ENCODE measurements at regions not wholly inside any gene's neighbourhood (a gene's known extent, or its start where the extent isn't known, plus 50 kb on each side); places are given as distances from the start of the nearest gene placed in this dataset.

- WGBS (ENCODE audit: extremely low coverage, insufficient read length, low lambda C conversion rate) = 100% methylated on average over 1 of the region's 2 CpGs
- Histone ChIP-seq H3K4me1 (ENCODE audit: insufficient read depth, low read length) (0 out of 2 replicates have a peak, but pooled peaks cover 2% of the 10 kb centered on the region), H2BK12ac (ENCODE audit: insufficient read length, low read depth, low read length) (no peak overlapping the region), H4K5ac (ENCODE audit: insufficient read length, low read depth, low read length) (no peak overlapping the region), H3K18ac (ENCODE audit: insufficient read length, low read depth, low read length) (no peak overlapping the region), H3K23me2 (ENCODE audit: insufficient read length, low read depth, low read length, poor library complexity, severe bottlenecking) (no peaks in the 10 kb centered on the region), H2AFZ (ENCODE audit: low read length) (no peak overlapping the region), H2BK120ac (ENCODE audit: low read depth, low read length, poor library complexity, severe bottlenecking) (no peak overlapping the region), H3T11ph (ENCODE audit: low read length) (no peak overlapping the region), H3K9me3 (ENCODE audit: control insufficient read depth, low read depth, low read length) (no peaks in the 10 kb centered on the region), H2BK5ac (ENCODE audit: insufficient read length, low read length) (no peak overlapping the region), H3K56ac (ENCODE audit: insufficient read length, low read depth, low read length) (no peak overlapping the region), H3K79me2 (ENCODE audit: insufficient read depth, low read length) (no peaks in the 10 kb centered on the region), H2BK20ac (ENCODE audit: low read depth, low read length, poor library complexity, severe bottlenecking) (no peak overlapping the region), H4K91ac (ENCODE audit: insufficient read length, low read depth, low read length) (no peak overlapping the region), H3K27ac (ENCODE audit: insufficient read length, low read depth, low read length) (no peak overlapping the region), H2BK15ac (ENCODE audit: low read depth, low read length) (no peak overlapping the region), H3K23ac (ENCODE audit: insufficient read length, low read depth, low read length) (no peak overlapping the region), H2AK5ac (ENCODE audit: insufficient read length, low read length) (no peak overlapping the region), H3K4me2 (ENCODE audit: insufficient read depth, insufficient read length, low read length) (no peak overlapping the region), H3K27me3 (ENCODE audit: insufficient read depth, low read length) (no peaks in the 10 kb centered on the region; the same call in 1 of the 2 replicates), H4K8ac (replicated peaks; ENCODE audit: insufficient read length, low read depth, low read length) (no peak overlapping the region), H3K9ac (ENCODE audit: extremely low read depth, insufficient read length, low read length) (no peak overlapping the region), H3K14ac (ENCODE audit: insufficient read depth, low read length) (no peak overlapping the region), H4K20me1 (ENCODE audit: control insufficient read depth, insufficient read depth, insufficient read length) (no peaks in the 10 kb centered on the region), H3K4ac (ENCODE audit: low read depth, low read length) (no peak overlapping the region), H3K79me1 (ENCODE audit: insufficient read depth, low read depth, low read length, poor library complexity, severe bottlenecking) (no peaks in the 10 kb centered on the region)
- no peak for TF ChIP-seq CTCF (conservative IDR thresholded peaks at IDR 0.05)
- Mint-ChIP-seq H3K9me3 (no peaks in the 10 kb centered on the region; a peak in 1 of 5 replicates), H3K27me3 (ENCODE audit: low read depth) (no peaks in the 10 kb centered on the region; the same call in none of the 2 replicates), H3K4me3 (no peak overlapping the region), H3K36me3 (ENCODE audit: insufficient read depth in 1 of 3, low read depth in 3 of 3) (no peaks in the 10 kb centered on the region), H3K4me1 (peaks cover 20 to 31% of the 10 kb centered on the region in 2 experiments), H3K27ac (no peak overlapping the region)
- no peak for DNase-seq
These were observed 301.2 kb upstream of the E2F7 start for GRCh38 chr12:77366616-77367015.
